ENCODE measurements at regions not wholly inside any gene's neighbourhood (a gene's known extent, or its start where the extent isn't known, plus 50 kb on each side); places are given as distances from the start of the nearest gene placed in this dataset.

DNA sequence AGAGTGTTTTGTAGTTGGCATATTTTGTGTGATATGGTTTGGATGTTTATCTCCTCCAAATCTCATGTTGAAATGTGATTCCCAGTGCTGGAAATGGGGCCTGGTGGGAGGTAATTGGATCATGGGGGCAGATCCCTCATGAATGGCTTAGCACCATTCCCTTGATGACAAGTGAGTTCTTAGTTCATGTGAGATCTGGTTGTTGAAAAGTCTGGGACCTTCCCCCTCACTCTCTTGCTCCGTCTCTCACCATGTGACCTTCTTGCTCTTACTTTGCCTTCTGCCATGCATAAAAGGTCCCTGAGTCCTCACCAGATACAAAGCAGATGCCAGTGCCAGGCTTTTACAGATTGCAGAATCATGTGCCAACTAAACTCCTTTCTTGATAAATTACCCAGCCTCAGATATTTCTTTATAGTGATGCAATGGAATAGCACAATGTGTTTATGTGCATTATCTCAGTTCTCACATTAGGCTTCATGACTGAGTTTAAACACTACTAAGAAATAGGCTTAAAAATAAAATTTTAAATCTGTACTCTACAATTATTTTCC, 1348.8 kb downstream of the STIM2 start:
- no peak for TF ChIP-seq POLR2A (IDR thresholded peaks at IDR 0.05; ENCODE audit: low read depth)
- TF ChIP-seq EP300 (IDR thresholded peaks at IDR 0.05), result no peak
- TF ChIP-seq POLR2AphosphoS5 (IDR thresholded peaks at IDR 0.05), result no peak

Data from esophagus muscularis mucosa (tissue), 3 donors.